ENCODE measurements at regions not wholly inside any gene's neighbourhood (a gene's known extent, or its start where the extent isn't known, plus 50 kb on each side); places are given as distances from the start of the nearest gene placed in this dataset.

DNA sequence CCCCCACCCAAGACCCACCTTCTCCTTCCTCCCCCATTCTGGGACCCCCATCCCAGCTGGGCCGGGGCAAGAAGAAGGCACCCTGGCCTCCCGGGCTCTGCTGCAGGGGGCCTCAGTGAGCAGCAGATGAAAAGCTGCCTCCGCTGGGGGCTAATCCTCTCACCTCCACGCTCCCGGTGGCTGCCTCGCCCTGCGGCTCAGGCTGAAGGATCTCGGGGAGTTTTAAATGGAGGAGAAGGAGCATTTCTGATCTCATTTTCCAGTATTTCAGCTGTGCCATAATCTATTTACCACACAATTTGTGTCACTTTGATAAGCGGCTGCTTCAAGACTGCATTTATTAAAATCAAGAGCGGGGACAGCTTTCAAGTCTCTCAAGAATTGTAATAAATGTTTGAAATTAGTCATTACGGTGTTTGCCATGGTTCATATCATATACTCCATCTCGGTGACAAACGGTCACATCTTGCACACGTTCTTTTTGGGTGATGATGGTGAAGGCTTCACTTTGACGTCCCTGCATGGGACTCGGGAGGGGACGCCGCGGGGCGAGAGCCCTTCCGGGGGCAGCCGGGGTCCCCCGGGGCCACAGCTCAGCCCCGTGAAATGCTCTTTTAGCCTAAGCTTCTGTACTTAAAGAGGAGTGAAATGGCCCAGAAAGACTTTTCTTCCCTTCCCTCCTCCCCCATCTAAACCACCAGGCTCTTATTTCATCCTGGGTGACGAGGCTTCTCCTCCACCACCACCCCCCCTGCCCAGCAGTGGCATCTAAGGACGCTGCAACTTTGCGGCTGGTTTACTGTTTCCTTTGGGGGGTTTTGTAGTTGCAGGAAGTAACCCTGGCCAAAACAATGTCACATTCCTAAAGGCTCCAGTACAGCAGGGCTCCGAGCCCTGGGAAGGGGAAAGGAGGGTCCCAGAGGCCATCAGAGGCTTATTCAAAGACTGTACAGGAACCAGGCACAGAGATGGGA lies 313.1 kb upstream of the TNRC6C start:
- no peak overlapping the region for H3K4me3 ChIP-seq (ENCODE audit: low read length)
- WGBS (ENCODE audit: insufficient coverage) = 33% methylated on average over 7 of the region's 28 CpGs
- H3K4me1 ChIP-seq (ENCODE audit: control insufficient read depth, insufficient read depth, low read length) = peaks cover 18% of the 10 kb centered on the region
- peaks cover 7% of the 10 kb centered on the region for H3K9me3 ChIP-seq (replicated peaks; ENCODE audit: control insufficient read depth, low read depth, low read length)
- H3K27me3 ChIP-seq (ENCODE audit: control insufficient read depth, insufficient read depth, low read length) = peaks cover 22% of the 10 kb centered on the region
- H3K36me3 ChIP-seq (ENCODE audit: control insufficient read depth, insufficient read depth, low read length) = no peaks in the 10 kb centered on the region
- peak; percentile 22 for DNase-seq
- H3K27ac ChIP-seq (ENCODE audit: low read length) = no peak overlapping the region

DNA sequence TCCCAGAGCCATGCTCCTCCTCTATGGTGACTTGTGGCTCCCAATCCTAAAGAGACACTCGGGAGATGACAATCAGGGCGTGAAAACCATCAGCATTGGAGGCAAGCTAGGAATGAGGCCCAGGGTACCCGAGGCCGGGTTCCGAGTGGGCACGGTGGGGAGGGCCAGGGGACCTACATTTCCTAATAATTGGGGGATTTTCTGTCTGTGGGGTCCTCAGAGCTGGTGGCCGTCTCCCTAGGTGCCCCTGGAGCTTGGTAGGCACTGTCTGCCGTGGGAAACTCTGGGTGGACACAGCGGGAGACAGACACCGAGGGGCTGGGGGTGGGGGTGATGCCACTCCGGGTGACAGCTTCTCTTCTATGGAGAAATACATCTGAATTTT lies 312.5 kb upstream of the TNRC6C start:
- no peak for DNase-seq
- no peak overlapping the region for H3K27ac ChIP-seq (ENCODE audit: low read length)
- peaks cover 18% of the 10 kb centered on the region for H3K4me1 ChIP-seq (ENCODE audit: control insufficient read depth, insufficient read depth, low read length)
- H3K36me3 ChIP-seq (ENCODE audit: control insufficient read depth, insufficient read depth, low read length) = no peaks in the 10 kb centered on the region
- 88% methylated on average over 8 of the region's 11 CpGs for WGBS (ENCODE audit: insufficient coverage)
- H3K9me3 ChIP-seq (replicated peaks; ENCODE audit: control insufficient read depth, low read depth, low read length) = peaks cover 7% of the 10 kb centered on the region
- no peak overlapping the region for H3K4me3 ChIP-seq (ENCODE audit: low read length)
- peaks cover 17% of the 10 kb centered on the region for H3K27me3 ChIP-seq (ENCODE audit: control insufficient read depth, insufficient read depth, low read length)

DNA sequence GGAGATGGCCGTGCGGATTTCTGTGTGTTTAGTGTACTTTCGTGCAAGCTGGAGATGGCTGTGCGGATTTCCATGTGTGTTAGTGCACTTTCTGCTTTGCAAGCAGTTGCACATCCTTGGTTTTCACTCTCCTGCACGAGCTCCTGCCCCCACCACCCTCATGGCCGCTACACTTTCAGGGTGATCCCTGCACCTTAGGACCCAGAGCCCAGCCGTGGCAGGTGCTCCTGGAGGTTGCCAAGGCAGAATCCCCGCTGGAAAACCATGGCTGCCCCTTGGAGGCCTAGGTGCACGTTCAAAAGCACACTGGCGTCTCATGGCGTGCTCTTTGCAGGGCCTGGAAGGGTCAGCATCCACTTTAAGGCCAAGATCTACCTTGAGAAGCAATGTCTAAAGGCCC lies 311.0 kb upstream of the TNRC6C start:
- Histone ChIP-seq H3K4me1 (ENCODE audit: control insufficient read depth, insufficient read depth, low read length) (peaks cover 18% of the 10 kb centered on the region), H3K4me3 (ENCODE audit: low read length) (no peak overlapping the region), H3K9me3 (replicated peaks; ENCODE audit: control insufficient read depth, low read depth, low read length) (peaks cover 9% of the 10 kb centered on the region), H3K27ac (ENCODE audit: low read length) (no peak overlapping the region), H3K27me3 (ENCODE audit: control insufficient read depth, insufficient read depth, low read length) (peaks cover 13% of the 10 kb centered on the region), H3K36me3 (ENCODE audit: control insufficient read depth, insufficient read depth, low read length) (no peaks in the 10 kb centered on the region)
- WGBS (ENCODE audit: insufficient coverage) = 83% methylated on average over 10 of the region's 11 CpGs
- no peak for DNase-seq

DNA sequence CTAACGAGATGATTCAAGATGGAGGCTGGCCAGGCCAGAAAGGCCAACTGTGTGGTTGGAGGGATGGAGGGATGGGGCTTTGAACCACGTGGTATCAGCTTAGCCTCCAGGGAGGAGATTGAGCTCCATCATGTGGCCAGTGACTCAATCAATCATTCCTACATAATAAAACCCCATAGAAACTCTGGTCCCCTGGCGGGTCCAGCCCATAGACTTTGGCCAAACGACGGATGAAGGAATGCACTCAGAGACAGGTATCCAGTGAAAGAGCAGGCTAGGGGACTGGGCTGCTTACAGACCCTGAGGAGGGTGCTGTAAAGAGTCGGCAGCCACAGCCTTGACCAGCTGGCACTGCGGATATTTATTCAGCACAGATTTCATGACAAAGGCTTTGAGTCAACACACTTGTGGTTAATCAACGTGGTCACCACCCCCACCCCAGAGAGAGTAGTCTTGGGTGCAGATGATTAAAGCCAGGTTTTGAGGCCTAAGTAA lies 308.7 kb upstream of the TNRC6C start:
- Histone ChIP-seq H3K4me1 (ENCODE audit: control insufficient read depth, insufficient read depth, low read length) (peaks cover 13% of the 10 kb centered on the region), H3K27me3 (ENCODE audit: control insufficient read depth, insufficient read depth, low read length) (peaks cover 17% of the 10 kb centered on the region), H3K9me3 (replicated peaks; ENCODE audit: control insufficient read depth, low read depth, low read length) (peaks cover 9% of the 10 kb centered on the region), H3K36me3 (ENCODE audit: control insufficient read depth, insufficient read depth, low read length) (no peaks in the 10 kb centered on the region), H3K27ac (ENCODE audit: low read length) (no peak overlapping the region), H3K4me3 (ENCODE audit: low read length) (no peak overlapping the region)
- WGBS (ENCODE audit: insufficient coverage) = 75% methylated on average over 3 of the region's 8 CpGs
- DNase-seq = no peak

DNA sequence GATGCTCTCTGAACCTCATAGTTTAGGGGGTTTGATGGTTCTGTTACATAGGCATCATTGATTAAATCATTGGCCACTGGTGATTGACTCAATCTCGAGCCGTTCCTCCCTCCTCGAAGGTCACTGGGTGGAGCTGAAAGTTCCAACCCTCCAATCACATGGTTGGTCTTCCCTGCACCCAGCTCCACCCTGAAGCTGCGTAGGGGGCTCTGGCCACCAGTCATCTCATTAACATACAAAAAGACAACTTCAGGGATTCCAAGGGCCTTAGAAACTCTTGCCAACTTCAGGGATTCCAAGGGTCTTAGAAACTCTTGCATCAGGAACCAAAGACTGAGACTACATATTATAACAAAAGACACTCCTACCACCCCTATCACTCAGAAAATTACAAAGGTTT lies 306.5 kb upstream of the TNRC6C start:
- no peak overlapping the region for H3K4me3 ChIP-seq (ENCODE audit: low read length)
- H3K4me1 ChIP-seq (ENCODE audit: control insufficient read depth, insufficient read depth, low read length) = peaks cover 3% of the 10 kb centered on the region
- no peak for DNase-seq
- H3K36me3 ChIP-seq (ENCODE audit: control insufficient read depth, insufficient read depth, low read length) = no peaks in the 10 kb centered on the region
- WGBS (ENCODE audit: insufficient coverage) = 75% methylated on average over 4 of the region's 4 CpGs
- H3K27ac ChIP-seq (ENCODE audit: low read length) = no peak overlapping the region
- H3K9me3 ChIP-seq (replicated peaks; ENCODE audit: control insufficient read depth, low read depth, low read length) = peaks cover 9% of the 10 kb centered on the region
- peaks cover 11% of the 10 kb centered on the region for H3K27me3 ChIP-seq (ENCODE audit: control insufficient read depth, insufficient read depth, low read length)

DNA sequence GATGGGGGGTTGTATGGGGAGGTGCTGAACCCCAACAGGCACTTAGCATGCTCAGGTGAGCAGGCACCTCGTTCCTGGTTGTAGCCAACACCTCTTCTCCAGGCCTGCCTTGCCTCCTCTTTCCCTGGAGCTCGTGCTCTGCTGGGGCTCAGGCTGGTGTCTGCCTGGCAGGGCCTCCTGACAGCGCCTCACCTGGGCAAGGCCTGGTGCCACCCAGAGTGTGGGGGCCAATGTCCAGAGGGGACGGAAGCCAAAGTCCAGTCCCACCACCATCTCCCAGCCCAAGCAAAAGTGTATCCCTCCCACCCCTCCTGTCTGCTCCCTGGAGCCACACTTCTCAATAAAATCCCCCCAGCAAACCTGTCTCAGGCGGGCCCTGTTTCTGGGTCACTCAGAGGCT lies 304.2 kb upstream of the TNRC6C start:
- Histone ChIP-seq H3K4me1 (ENCODE audit: control insufficient read depth, insufficient read depth, low read length) (peaks cover 5% of the 10 kb centered on the region), H3K36me3 (ENCODE audit: control insufficient read depth, insufficient read depth, low read length) (no peaks in the 10 kb centered on the region), H3K27ac (ENCODE audit: low read length) (no peak overlapping the region), H3K4me3 (ENCODE audit: low read length) (no peak overlapping the region), H3K9me3 (replicated peaks; ENCODE audit: control insufficient read depth, low read depth, low read length) (peaks cover 8% of the 10 kb centered on the region), H3K27me3 (ENCODE audit: control insufficient read depth, insufficient read depth, low read length) (peaks cover 11% of the 10 kb centered on the region)
- DNase-seq = no peak
- WGBS (ENCODE audit: insufficient coverage) = 96% methylated on average over 4 of the region's 5 CpGs

DNA sequence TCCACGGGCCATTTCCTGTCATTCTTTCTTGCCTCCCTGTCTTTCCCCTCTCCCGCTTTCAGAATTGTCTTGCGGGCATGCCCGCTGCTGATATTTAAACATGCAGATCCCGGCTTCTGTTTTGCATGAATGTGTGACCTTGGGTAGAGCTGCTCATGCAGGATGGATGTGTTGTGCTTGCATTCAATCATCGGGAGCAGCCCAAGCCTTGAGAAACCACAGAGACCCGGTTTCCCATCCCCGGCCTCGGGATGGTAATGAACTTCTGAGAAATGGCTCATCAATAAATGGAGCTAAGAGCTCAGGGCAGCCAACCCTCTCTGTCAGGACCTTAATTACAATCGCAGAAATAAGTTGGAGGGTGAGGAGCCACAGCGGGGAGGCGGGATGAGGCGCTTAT lies 303.7 kb upstream of the TNRC6C start:
- peaks cover 6% of the 10 kb centered on the region for H3K9me3 ChIP-seq (replicated peaks; ENCODE audit: control insufficient read depth, low read depth, low read length)
- 46% methylated on average over 7 of the region's 13 CpGs for WGBS (ENCODE audit: insufficient coverage)
- no peak for DNase-seq
- peaks cover 5% of the 10 kb centered on the region for H3K4me1 ChIP-seq (ENCODE audit: control insufficient read depth, insufficient read depth, low read length)
- peaks cover 11% of the 10 kb centered on the region for H3K27me3 ChIP-seq (ENCODE audit: control insufficient read depth, insufficient read depth, low read length)
- no peak overlapping the region for H3K4me3 ChIP-seq (ENCODE audit: low read length)
- H3K36me3 ChIP-seq (ENCODE audit: control insufficient read depth, insufficient read depth, low read length) = no peaks in the 10 kb centered on the region
- no peak overlapping the region for H3K27ac ChIP-seq (ENCODE audit: low read length)

DNA sequence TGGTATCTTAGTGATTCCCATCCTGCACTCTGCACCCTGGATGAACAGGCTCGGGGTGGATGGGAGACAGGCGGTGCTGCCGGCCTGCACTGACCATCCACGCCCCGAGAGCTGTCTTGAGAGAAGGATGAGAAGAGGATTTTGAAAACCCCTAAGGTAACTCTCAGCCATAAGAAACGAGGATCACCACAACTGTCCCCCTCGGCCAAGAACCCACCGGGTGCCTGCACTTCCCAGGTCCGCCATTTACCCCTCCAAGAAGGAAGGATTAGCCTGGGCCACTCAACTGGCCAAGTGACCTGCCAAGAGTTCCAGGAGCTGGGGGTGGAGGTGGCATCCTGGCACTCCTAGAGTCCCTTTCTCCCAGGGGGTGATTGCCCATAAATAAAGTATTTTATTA lies 302.4 kb upstream of the TNRC6C start:
- WGBS (ENCODE audit: insufficient coverage) = no CpG with 5 or more reads among the region's 9 CpGs
- no peak overlapping the region for H3K27ac ChIP-seq (ENCODE audit: low read length)
- peaks cover 11% of the 10 kb centered on the region for H3K27me3 ChIP-seq (ENCODE audit: control insufficient read depth, insufficient read depth, low read length)

DNA sequence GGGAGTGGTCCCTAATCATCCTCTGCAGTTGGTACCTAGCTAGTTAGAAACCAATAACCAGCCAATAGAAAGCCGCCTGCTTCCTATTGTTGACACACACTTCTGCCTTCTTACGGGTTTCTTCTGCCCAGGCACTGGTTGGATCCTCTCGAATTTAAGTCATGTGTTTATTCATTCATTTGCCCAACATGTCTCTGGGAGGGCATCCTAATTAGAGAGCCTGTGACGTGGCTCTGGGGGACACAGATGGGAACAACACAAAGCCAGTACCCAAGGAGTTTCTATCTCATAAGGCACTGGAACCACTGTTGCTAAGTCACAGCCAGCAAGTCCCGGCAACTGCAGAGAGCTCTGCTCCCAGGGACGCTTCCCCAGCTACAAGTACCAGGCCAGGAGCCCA lies 300.7 kb upstream of the TNRC6C start:
- Histone ChIP-seq H3K4me3 (ENCODE audit: low read length) (no peak overlapping the region), H3K27me3 (ENCODE audit: control insufficient read depth, insufficient read depth, low read length) (peaks cover 11% of the 10 kb centered on the region), H3K4me1 (ENCODE audit: control insufficient read depth, insufficient read depth, low read length) (peaks cover 5% of the 10 kb centered on the region), H3K36me3 (ENCODE audit: control insufficient read depth, insufficient read depth, low read length) (no peaks in the 10 kb centered on the region), H3K9me3 (replicated peaks; ENCODE audit: control insufficient read depth, low read depth, low read length) (peaks cover 3% of the 10 kb centered on the region), H3K27ac (ENCODE audit: low read length) (no peak overlapping the region)
- 73% methylated on average over 3 of the region's 6 CpGs for WGBS (ENCODE audit: insufficient coverage)
- no peak for DNase-seq

More for the DNA sequence above, 302.4 kb upstream of the TNRC6C start:
- H3K36me3 ChIP-seq (ENCODE audit: control insufficient read depth, insufficient read depth, low read length) = no peaks in the 10 kb centered on the region
- H3K9me3 ChIP-seq (replicated peaks; ENCODE audit: control insufficient read depth, low read depth, low read length) = peaks cover 6% of the 10 kb centered on the region
- no peak overlapping the region for H3K4me3 ChIP-seq (ENCODE audit: low read length)
- H3K4me1 ChIP-seq (ENCODE audit: control insufficient read depth, insufficient read depth, low read length) = peaks cover 5% of the 10 kb centered on the region
- no peak for DNase-seq

DNA sequence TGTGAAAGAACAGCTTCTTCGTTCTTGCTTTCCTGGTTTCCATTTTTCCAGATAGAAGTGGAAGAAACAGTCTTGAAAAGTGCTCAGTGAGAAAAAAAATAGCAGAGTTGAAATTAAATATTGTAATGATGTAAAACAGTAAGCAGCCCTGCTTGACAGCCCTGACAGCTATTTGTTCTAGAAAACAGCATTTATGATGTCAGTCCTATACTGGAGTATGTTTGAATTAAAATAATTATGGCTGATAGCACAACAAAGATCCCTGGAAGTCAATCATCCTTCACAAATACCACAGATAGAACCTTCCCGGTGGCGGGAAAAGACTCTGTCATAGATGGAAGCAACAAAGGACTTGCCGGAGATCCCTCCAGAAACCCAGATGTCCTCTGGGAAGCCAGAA lies 298.0 kb upstream of the TNRC6C start:
- Histone ChIP-seq H3K27ac (ENCODE audit: low read length) (no peak overlapping the region), H3K36me3 (ENCODE audit: control insufficient read depth, insufficient read depth, low read length) (no peaks in the 10 kb centered on the region), H3K9me3 (replicated peaks; ENCODE audit: control insufficient read depth, low read depth, low read length) (peaks cover 3% of the 10 kb centered on the region), H3K27me3 (ENCODE audit: control insufficient read depth, insufficient read depth, low read length) (peaks cover 2% of the 10 kb centered on the region), H3K4me1 (ENCODE audit: control insufficient read depth, insufficient read depth, low read length) (peaks cover 5% of the 10 kb centered on the region), H3K4me3 (ENCODE audit: low read length) (no peak overlapping the region)
- WGBS (ENCODE audit: insufficient coverage) = 86% methylated on average over 1 of the region's 4 CpGs
- DNase-seq = no peak

All from muscle of leg (tissue), 3 donors.